ENCODE measurements at regions not wholly inside any gene's neighbourhood (a gene's known extent, or its start where the extent isn't known, plus 50 kb on each side); places are given as distances from the start of the nearest gene placed in this dataset.

DNA sequence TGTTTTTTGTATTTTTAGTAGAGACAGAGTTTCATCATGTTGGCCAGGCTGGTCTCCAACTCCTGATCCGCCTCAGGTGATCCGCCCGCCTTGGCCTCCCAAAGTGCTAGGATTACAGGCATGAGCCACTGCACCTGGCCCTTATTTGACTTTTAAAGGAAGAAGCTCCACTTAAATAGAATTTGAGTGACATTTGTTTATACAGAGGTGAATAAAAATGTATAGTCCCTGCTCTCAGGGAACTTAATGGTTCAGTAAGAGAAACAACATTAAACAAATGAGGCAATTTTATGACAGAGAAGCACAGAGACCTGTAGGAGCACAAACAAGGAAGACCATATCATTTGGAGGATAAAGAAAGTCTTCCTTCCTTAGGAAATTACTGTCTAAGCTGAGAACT, 65.7 kb downstream of the C9orf152 start:
- Histone ChIP-seq H3K36me3 (replicated peaks) (peaks cover 31% of the 10 kb centered on the region), H3K27me3 (replicated peaks) (no peaks in the 10 kb centered on the region), H3K4me3 (ENCODE audit: low read depth, low read length) (no peak overlapping the region), H3K27ac (peak overlapping the region; percentile 78)
- no peak for DNase-seq
- TF ChIP-seq, protein P1, sequence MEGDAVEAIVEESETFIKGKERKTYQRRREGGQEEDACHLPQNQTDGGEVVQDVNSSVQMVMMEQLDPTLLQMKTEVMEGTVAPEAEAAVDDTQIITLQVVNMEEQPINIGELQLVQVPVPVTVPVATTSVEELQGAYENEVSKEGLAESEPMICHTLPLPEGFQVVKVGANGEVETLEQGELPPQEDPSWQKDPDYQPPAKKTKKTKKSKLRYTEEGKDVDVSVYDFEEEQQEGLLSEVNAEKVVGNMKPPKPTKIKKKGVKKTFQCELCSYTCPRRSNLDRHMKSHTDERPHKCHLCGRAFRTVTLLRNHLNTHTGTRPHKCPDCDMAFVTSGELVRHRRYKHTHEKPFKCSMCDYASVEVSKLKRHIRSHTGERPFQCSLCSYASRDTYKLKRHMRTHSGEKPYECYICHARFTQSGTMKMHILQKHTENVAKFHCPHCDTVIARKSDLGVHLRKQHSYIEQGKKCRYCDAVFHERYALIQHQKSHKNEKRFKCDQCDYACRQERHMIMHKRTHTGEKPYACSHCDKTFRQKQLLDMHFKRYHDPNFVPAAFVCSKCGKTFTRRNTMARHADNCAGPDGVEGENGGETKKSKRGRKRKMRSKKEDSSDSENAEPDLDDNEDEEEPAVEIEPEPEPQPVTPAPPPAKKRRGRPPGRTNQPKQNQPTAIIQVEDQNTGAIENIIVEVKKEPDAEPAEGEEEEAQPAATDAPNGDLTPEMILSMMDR (IDR thresholded peaks at IDR 0.05; ENCODE audit: low read depth, low read length, missing control alignments): no peak
- in situ Hi-C loops (cut with HindIII; ENCODE audit: low pct_ligation_motif_present, low sequenced_read_pairs): no loop called here

DNA sequence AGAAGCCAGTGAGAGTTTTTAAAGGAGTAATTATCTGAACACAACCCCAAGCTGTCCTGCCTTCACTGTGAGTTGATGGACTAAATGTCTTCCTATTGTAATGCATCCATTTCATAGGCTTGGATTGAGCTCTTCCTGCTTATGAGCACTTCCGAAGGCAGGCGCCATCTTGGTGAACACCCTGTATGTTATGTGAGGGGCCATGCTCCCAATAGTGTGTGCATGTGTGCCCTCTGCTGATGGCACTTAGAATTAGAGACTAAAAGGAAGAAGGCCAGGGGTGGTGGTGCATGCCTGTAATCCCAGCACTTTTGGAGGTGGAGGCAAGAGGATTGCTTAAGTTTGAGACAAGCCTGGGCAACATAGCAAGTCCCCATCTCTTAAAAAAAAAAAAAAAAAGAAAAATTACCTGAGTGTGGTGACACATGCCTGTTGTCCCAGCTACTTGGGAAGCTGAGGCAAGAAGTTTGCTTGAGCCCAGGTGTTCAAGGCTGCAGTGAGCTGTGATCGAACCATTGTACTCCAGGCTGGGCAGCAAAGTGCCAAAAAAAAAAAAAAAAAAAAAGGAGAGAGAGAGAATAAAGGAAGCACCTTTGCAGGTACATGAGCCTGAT, 65.0 kb downstream of the C9orf152 start:
- H3K36me3 ChIP-seq (replicated peaks): peaks cover 24% of the 10 kb centered on the region
- DNase-seq: no peak
- TF ChIP-seq, protein P1 (IDR thresholded peaks at IDR 0.05; ENCODE audit: low read depth, low read length, missing control alignments): peak; percentile 22
- in situ Hi-C loops (cut with HindIII; ENCODE audit: low pct_ligation_motif_present, low sequenced_read_pairs): no loop called here
- H3K27me3 ChIP-seq (replicated peaks): no peaks in the 10 kb centered on the region
- H3K4me3 ChIP-seq (ENCODE audit: low read depth, low read length): no peak overlapping the region
- H3K27ac ChIP-seq: no peak overlapping the region

DNA sequence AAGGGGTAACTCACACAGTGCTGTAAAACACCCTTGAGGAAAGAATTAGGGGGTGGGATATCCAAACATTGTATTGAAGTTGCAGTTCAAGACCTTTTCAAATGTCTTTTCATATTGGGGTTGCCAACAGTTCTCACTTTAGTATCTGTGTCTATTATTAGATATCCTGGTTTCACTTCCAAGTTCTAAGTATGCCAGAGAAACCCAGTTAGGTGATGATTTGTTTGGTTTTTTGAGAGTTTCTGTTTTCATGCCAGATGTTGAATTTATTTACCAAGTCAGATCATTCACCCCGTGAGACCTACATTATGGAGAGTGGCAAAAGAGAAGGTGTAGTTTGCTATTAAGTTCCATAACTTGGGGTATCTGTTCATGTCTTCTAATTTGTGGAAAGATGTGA, 64.5 kb downstream of the C9orf152 start:
- H3K27ac ChIP-seq: no peak overlapping the region
- no peak for DNase-seq
- no peak overlapping the region for H3K4me3 ChIP-seq (ENCODE audit: low read depth, low read length)
- peaks cover 19% of the 10 kb centered on the region for H3K36me3 ChIP-seq (replicated peaks)
- no peaks in the 10 kb centered on the region for H3K27me3 ChIP-seq (replicated peaks)
- in situ Hi-C loops (cut with HindIII; ENCODE audit: low pct_ligation_motif_present, low sequenced_read_pairs): no loop called here
- TF ChIP-seq, protein P1 (IDR thresholded peaks at IDR 0.05; ENCODE audit: low read depth, low read length, missing control alignments): no peak

DNA sequence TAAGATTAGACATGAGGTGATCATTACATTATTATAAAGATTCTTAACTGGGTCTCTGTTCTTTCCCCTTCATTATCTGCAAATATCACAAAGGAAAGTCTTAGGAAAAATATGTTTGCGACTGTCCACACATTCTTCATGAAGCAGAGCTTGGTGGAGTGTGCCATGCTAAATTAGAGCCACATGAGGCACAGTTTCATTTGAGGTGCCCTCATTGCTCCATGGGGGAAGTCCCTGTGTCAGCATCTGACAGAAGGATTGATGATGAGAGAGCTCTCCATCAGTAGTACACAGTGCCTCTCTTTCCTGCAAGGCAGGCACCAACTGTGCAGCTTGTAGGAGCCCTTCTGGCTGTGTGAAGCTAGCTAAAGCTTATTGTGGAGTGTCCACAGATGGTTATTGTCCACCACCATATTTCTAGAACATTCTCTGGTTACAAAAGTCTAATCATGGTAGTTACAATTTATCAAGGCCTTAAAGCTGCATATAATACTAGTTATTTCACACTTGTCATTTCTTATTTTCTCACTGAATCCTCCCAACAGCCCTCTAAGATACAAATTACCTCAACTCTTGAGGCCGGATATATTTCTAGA, 63.9 kb downstream of the C9orf152 start:
- peaks cover 13% of the 10 kb centered on the region for H3K36me3 ChIP-seq (replicated peaks)
- DNase-seq: no peak
- H3K27me3 ChIP-seq (replicated peaks): no peaks in the 10 kb centered on the region
- TF ChIP-seq, protein P1 (IDR thresholded peaks at IDR 0.05; ENCODE audit: low read depth, low read length, missing control alignments): no peak
- no peak overlapping the region for H3K27ac ChIP-seq
- no peak overlapping the region for H3K4me3 ChIP-seq (ENCODE audit: low read depth, low read length)
- in situ Hi-C loops (cut with HindIII; ENCODE audit: low pct_ligation_motif_present, low sequenced_read_pairs): no loop called here

DNA sequence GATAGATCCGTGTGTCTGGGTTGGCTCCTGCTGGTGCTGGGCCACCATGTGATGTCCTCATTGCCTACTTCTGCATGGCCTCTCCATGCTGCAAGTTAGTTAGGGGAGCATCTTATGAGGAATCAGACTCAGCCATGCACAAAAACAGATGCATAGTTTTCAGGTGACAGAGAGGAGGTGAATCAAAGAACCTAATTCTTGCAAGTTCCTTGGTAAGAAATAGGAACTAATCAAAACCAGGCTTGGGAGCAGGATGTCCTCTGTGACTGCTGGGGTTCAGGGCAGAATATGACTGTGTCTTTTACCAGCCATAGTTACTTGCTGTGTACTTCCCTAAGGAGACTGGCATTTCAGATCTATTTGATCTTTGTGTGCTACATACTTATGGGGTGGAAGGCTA, 61.6 kb downstream of the C9orf152 start:
- no peak overlapping the region for H3K27ac ChIP-seq
- no peaks in the 10 kb centered on the region for H3K27me3 ChIP-seq (replicated peaks)
- peaks cover 3% of the 10 kb centered on the region for H3K36me3 ChIP-seq (replicated peaks)
- in situ Hi-C loops (cut with HindIII; ENCODE audit: low pct_ligation_motif_present, low sequenced_read_pairs): no loop called here
- no peak for DNase-seq
- no peak overlapping the region for H3K4me3 ChIP-seq (ENCODE audit: low read depth, low read length)
- TF ChIP-seq, protein P1 (IDR thresholded peaks at IDR 0.05; ENCODE audit: low read depth, low read length, missing control alignments): no peak

DNA sequence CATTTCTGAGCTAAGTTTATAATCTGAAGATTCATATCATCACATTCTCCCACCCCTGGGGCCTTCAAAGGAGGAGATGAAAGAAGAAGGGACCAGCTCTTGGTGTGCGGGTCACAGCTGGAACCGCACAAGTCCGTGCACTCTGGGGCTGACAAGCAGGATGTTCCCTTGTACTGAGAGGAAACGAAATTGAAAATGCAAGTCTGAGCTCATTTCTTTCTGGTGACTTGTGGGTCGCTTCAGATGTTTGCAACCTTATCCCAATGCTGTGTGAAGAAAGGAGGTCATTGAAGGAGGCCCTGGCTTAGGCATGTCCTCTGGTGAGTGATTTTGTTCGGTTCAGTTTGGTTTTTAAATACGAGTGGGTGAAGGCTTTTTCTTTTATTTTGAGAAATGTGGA, 59.6 kb downstream of the C9orf152 start:
- no peak overlapping the region for H3K27ac ChIP-seq
- TF ChIP-seq, protein P1 (IDR thresholded peaks at IDR 0.05; ENCODE audit: low read depth, low read length, missing control alignments): no peak
- DNase-seq: no peak
- no peak overlapping the region for H3K4me3 ChIP-seq (ENCODE audit: low read depth, low read length)
- H3K36me3 ChIP-seq (replicated peaks): peaks cover 5% of the 10 kb centered on the region
- H3K27me3 ChIP-seq (replicated peaks): no peaks in the 10 kb centered on the region
- in situ Hi-C loops (cut with HindIII; ENCODE audit: low pct_ligation_motif_present, low sequenced_read_pairs): no loop called here
